Natural killer cell treated with Interleukin-12 subunit alpha and Interleukin-12 subunit beta and Interleukin-15 and Interleukin-18, amount 100 ng/mL, for 72 hours (primary cell): ENCODE measurements at regions not wholly inside any gene's neighbourhood (a gene's known extent, or its start where the extent isn't known, plus 50 kb on each side); places are given as distances from the start of the nearest gene placed in this dataset.

Experiments
- ATAC-seq, 2 donors: fragments of 150-1000 bp; cut with Tn5 transposase in 1 of 2; sonication (Bioruptor Pico), chemical (Tn5 transposase) in 1 of 2; 2 replicates each; pipeline ENCODE4 v1.10.0; 2021
- DNase-seq: peaks from one replicate; pipeline ENCODE4 v3.0.0; 2022; ENCODE audit warnings: low spot score
- H3K27ac Mint-ChIP-seq, 2 donors: 1 replicate in 1 of 2; 2 replicates in 1 of 2; pipeline ENCODE4 v1.8.0; 2022; ENCODE audit warnings: mixed read lengths in 2 of 2, mild to moderate bottlenecking in 1 of 2, moderate library complexity in 1 of 2
- H3K27me3 Mint-ChIP-seq, 2 donors: 1 replicate in 1 of 2; 2 replicates in 1 of 2; pipeline ENCODE4 v1.8.0; 2022; ENCODE audit warnings: mixed read lengths in 2 of 2
- H3K36me3 Mint-ChIP-seq: one replicate; pipeline ENCODE4 v1.8.0; 2022; ENCODE audit warnings: mixed read lengths
- H3K4me1 Mint-ChIP-seq, 2 donors: 1 replicate in 1 of 2; 2 replicates in 1 of 2; pipeline ENCODE4 v1.8.0; 2022; ENCODE audit warnings: low read depth in 2 of 2, mixed read lengths in 2 of 2, mild to moderate bottlenecking in 1 of 2
- H3K4me3 Mint-ChIP-seq: one replicate; pipeline ENCODE4 v1.8.0; 2022; ENCODE audit warnings: mixed read lengths
- H3K9me3 Mint-ChIP-seq: 2 replicates; pipeline ENCODE4 v1.8.0; 2022; ENCODE audit warnings: mixed read lengths

GRCh38 chr14:60349663-60350365 lies 100.8 kb downstream of the PPM1A start:
- DNase-seq (peak; percentile 61), ATAC-seq (no peak)
- no peak overlapping the region for H3K27ac Mint-ChIP-seq

GRCh38 chr14:60350366-60350720 lies 101.3 kb downstream of the PPM1A start:
- H3K4me3 Mint-ChIP-seq = no peak overlapping the region
- no peak overlapping the region for H3K27ac Mint-ChIP-seq
- peaks cover 7 to 23% of the 10 kb centered on the region in 2 donors for H3K27me3 Mint-ChIP-seq
- no peak for DNase-seq
- H3K4me1 Mint-ChIP-seq = peaks cover 0 to 3% of the 10 kb centered on the region in 2 donors
- H3K9me3 Mint-ChIP-seq = no peaks in the 10 kb centered on the region
- H3K36me3 Mint-ChIP-seq = no peaks in the 10 kb centered on the region
- no peak for ATAC-seq

More at GRCh38 chr14:60349663-60350365, 100.8 kb downstream of the PPM1A start:
- Mint-ChIP-seq H3K9me3 (no peaks in the 10 kb centered on the region), H3K27me3 (peaks cover 7 to 23% of the 10 kb centered on the region in 2 donors), H3K4me1 (peaks cover 0 to 3% of the 10 kb centered on the region in 2 donors), H3K36me3 (no peaks in the 10 kb centered on the region), H3K4me3 (no peak overlapping the region)

GRCh38 chr14:60353420-60353819 lies 104.4 kb downstream of the PPM1A start:
- Mint-ChIP-seq H3K4me1 (no peaks in the 10 kb centered on the region), H3K9me3 (no peaks in the 10 kb centered on the region), H3K4me3 (no peak overlapping the region), H3K27ac (no peak overlapping the region), H3K36me3 (no peaks in the 10 kb centered on the region), H3K27me3 (peaks cover 16 to 26% of the 10 kb centered on the region in 2 donors)
- DNase-seq (no peak), ATAC-seq (no peak)

GRCh38 chr14:60355768-60356167 lies 106.7 kb downstream of the PPM1A start:
- no peaks in the 10 kb centered on the region for H3K9me3 Mint-ChIP-seq
- H3K4me1 Mint-ChIP-seq = no peaks in the 10 kb centered on the region
- ATAC-seq (no peak), DNase-seq (no peak)
- H3K27ac Mint-ChIP-seq = no peak overlapping the region
- H3K4me3 Mint-ChIP-seq = no peak overlapping the region
- peaks cover 12 to 14% of the 10 kb centered on the region in 2 donors for H3K27me3 Mint-ChIP-seq
- no peaks in the 10 kb centered on the region for H3K36me3 Mint-ChIP-seq

GRCh38 chr14:60356386-60356785 lies 107.4 kb downstream of the PPM1A start:
- DNase-seq = no peak
- H3K27ac Mint-ChIP-seq = no peak overlapping the region
- H3K27me3 Mint-ChIP-seq = peaks cover 13 to 17% of the 10 kb centered on the region in 2 donors
- ATAC-seq = no peak
- H3K4me3 Mint-ChIP-seq = no peak overlapping the region
- no peaks in the 10 kb centered on the region for H3K4me1 Mint-ChIP-seq
- no peaks in the 10 kb centered on the region for H3K36me3 Mint-ChIP-seq
- H3K9me3 Mint-ChIP-seq = no peaks in the 10 kb centered on the region

- ATAC-seq (no peak), DNase-seq (no peak)
- Mint-ChIP-seq H3K4me1 (no peaks in the 10 kb centered on the region), H3K27me3 (peaks cover 12 to 15% of the 10 kb centered on the region in 2 donors), H3K27ac (no peak overlapping the region), H3K9me3 (no peaks in the 10 kb centered on the region), H3K36me3 (no peaks in the 10 kb centered on the region), H3K4me3 (no peak overlapping the region)
Observed at GRCh38 chr14:60356906-60357550, 108.0 kb downstream of the PPM1A start.

- no peak overlapping the region for H3K4me3 Mint-ChIP-seq
- DNase-seq = no peak
- H3K36me3 Mint-ChIP-seq = no peaks in the 10 kb centered on the region
- H3K9me3 Mint-ChIP-seq = no peaks in the 10 kb centered on the region
- no peak overlapping the region for H3K27ac Mint-ChIP-seq
- H3K27me3 Mint-ChIP-seq = peaks cover 14 to 16% of the 10 kb centered on the region in 2 donors
- ATAC-seq = no peak
- H3K4me1 Mint-ChIP-seq = no peaks in the 10 kb centered on the region
Observed at GRCh38 chr14:60357551-60358149, 108.6 kb downstream of the PPM1A start.

- Mint-ChIP-seq H3K27ac (no peak overlapping the region), H3K27me3 (peaks cover 16 to 32% of the 10 kb centered on the region in 2 donors), H3K4me1 (no peaks in the 10 kb centered on the region), H3K9me3 (no peaks in the 10 kb centered on the region), H3K36me3 (no peaks in the 10 kb centered on the region), H3K4me3 (no peak overlapping the region)
- ATAC-seq (no peak), DNase-seq (no peak)
Observed at GRCh38 chr14:60363275-60363674, 114.3 kb downstream of the PPM1A start.

- DNase-seq (no peak), ATAC-seq (no peak)
- no peaks in the 10 kb centered on the region for H3K4me1 Mint-ChIP-seq
- H3K36me3 Mint-ChIP-seq = no peaks in the 10 kb centered on the region
- H3K9me3 Mint-ChIP-seq = no peaks in the 10 kb centered on the region
- H3K27me3 Mint-ChIP-seq = peaks cover 16 to 32% of the 10 kb centered on the region in 2 donors
- H3K27ac Mint-ChIP-seq = no peak overlapping the region
- H3K4me3 Mint-ChIP-seq = no peak overlapping the region
Observed at GRCh38 chr14:60363687-60364086, 114.7 kb downstream of the PPM1A start.

- DNase-seq (no peak), ATAC-seq (no peak)
- Mint-ChIP-seq H3K9me3 (peaks cover 7% of the 10 kb centered on the region), H3K4me3 (no peak overlapping the region), H3K4me1 (no peaks in the 10 kb centered on the region), H3K36me3 (no peaks in the 10 kb centered on the region), H3K27ac (no peak overlapping the region), H3K27me3 (peaks cover 14 to 45% of the 10 kb centered on the region in 2 donors)
Observed at GRCh38 chr14:60381909-60382308, 104.0 kb downstream of the C14orf39 start.
